Keratinocyte (primary cell): ENCODE measurements at regions not wholly inside any gene's neighbourhood (a gene's known extent, or its start where the extent isn't known, plus 50 kb on each side); places are given as distances from the start of the nearest gene placed in this dataset.

Experiments
- DNase-seq: peaks from one replicate; pipeline ENCODE4 v3.0.0-alpha.2; 2011; ENCODE audit warnings: low read depth, missing footprints, low spot score
- FAIRE-seq: peaks from 2 replicates; lab custom pipeline; 2011; peaks lifted over from hg19 to GRCh38; lab: Jason Lieb, UNC
- H2AFZ ChIP-seq: 2 replicates; pipeline ENCODE4 v1.6.0; 2012; ENCODE audit warnings: low read length, control low read depth, inconsistent platforms; ENCODE audit not compliant: control insufficient read depth
- H3K27ac ChIP-seq: 2 replicates; pipeline ENCODE4 v1.5.1; 2011; ENCODE audit warnings: low read length; ENCODE audit not compliant: control insufficient read depth, insufficient read depth
- H3K27me3 ChIP-seq: 3 replicates; pipeline ENCODE4 v1.6.0; 2011; ENCODE audit warnings: low read length; ENCODE audit not compliant: control insufficient read depth, insufficient read depth; ENCODE audit errors: extremely low read depth
- H3K36me3 ChIP-seq, 2 experiments: 2 replicates in 1 of 2; 3 replicates in 1 of 2; pipeline ENCODE4 v1.5.1; 2011; ENCODE audit warnings: low read length in 2 of 2, mild to moderate bottlenecking in 1 of 2; ENCODE audit not compliant: control insufficient read depth in 2 of 2, insufficient read depth in 2 of 2; ENCODE audit errors: extremely low read depth in 1 of 2
- H3K4me1 ChIP-seq: 3 replicates; pipeline ENCODE4 v1.5.1; 2011; ENCODE audit warnings: low read length; ENCODE audit not compliant: control insufficient read depth, insufficient read depth; ENCODE audit errors: extremely low read depth
- H3K4me2 ChIP-seq: 3 replicates; pipeline ENCODE4 v1.6.0; 2011; ENCODE audit warnings: low read depth, low read length; ENCODE audit not compliant: control insufficient read depth, insufficient read depth; ENCODE audit errors: extremely low read depth
- H3K4me3 ChIP-seq, 3 experiments: fragments of 200-600 bp in 1 of 3; sonication (generic) in 1 of 3; 2 replicates in 2 of 3; 3 replicates in 1 of 3; pipeline ENCODE4 v1.5.1; 2011 to 2016; ENCODE audit warnings: low read length in 3 of 3, mild to moderate bottlenecking in 3 of 3, control low read depth in 2 of 3, inconsistent platforms in 1 of 3, low read depth in 1 of 3, mixed read lengths in 1 of 3, mixed run types in 1 of 3, moderate library complexity in 1 of 3; ENCODE audit not compliant: control insufficient read depth in 2 of 3, insufficient read depth in 2 of 3; ENCODE audit errors: extremely low read depth in 1 of 3
- H3K79me2 ChIP-seq: 2 replicates; pipeline ENCODE4 v1.6.0; 2012; ENCODE audit warnings: low read length; ENCODE audit not compliant: control insufficient read depth, insufficient read depth
- H3K9ac ChIP-seq: 3 replicates; pipeline ENCODE4 v1.6.0; 2011; ENCODE audit warnings: low read length; ENCODE audit not compliant: control insufficient read depth, insufficient read depth; ENCODE audit errors: extremely low read depth
- H3K9me1 ChIP-seq: 3 replicates; pipeline ENCODE4 v1.6.0; 2011; ENCODE audit warnings: low read length; ENCODE audit not compliant: control insufficient read depth, insufficient read depth; ENCODE audit errors: extremely low read depth
- H3K9me3 ChIP-seq: 2 replicates; pipeline ENCODE4 v1.5.1; 2012; ENCODE audit warnings: low read depth, low read length; ENCODE audit not compliant: control insufficient read depth
- H4K20me1 ChIP-seq: 3 replicates; pipeline ENCODE4 v1.6.0; 2011; ENCODE audit warnings: low read length; ENCODE audit not compliant: control insufficient read depth, insufficient read depth; ENCODE audit errors: extremely low read depth
- CTCF ChIP-seq, 3 experiments: IDR thresholded peaks in 1 of 3; conservative IDR thresholded peaks in 1 of 3; optimal IDR thresholded peaks in 1 of 3; 2 replicates in 2 of 3; 3 replicates in 1 of 3; pipeline versions ENCODE3 to v1.5.1; 2011; ENCODE audit warnings: low read length in 3 of 3, mild to moderate bottlenecking in 3 of 3, moderate library complexity in 2 of 3, control low read depth in 1 of 3, inconsistent platforms in 1 of 3; ENCODE audit not compliant: insufficient read depth in 2 of 3; ENCODE audit errors: extremely low read depth in 1 of 3
- EZH2 ChIP-seq: IDR thresholded peaks from one replicate; pipeline ENCODE4 v1.6.1; 2012; ENCODE audit warnings: inconsistent platforms, mild to moderate bottlenecking, low read length, moderate library complexity
- dilution Hi-C: fragments of 300-500 bp; cut with MboI; formaldehyde crosslinking; loops from one replicate; pipeline ENCODE4 v1.7.0; 2020; ENCODE audit warnings: low sequenced_read_pairs; ENCODE audit not compliant: extremely low pct_ligation_motif_present

- dilution Hi-C loops = no loop called here
- Histone ChIP-seq H2AFZ (no peak overlapping the region), H3K4me2 (no peak overlapping the region), H3K27me3 (no peaks in the 10 kb centered on the region), H3K9ac (no peak overlapping the region), H4K20me1 (no peaks in the 10 kb centered on the region), H3K9me1 (no peaks in the 10 kb centered on the region), H3K79me2 (no peaks in the 10 kb centered on the region), H3K9me3 (no peaks in the 10 kb centered on the region), H3K27ac (no peak overlapping the region), H3K4me3 (no peak overlapping the region), H3K36me3 (no peaks in the 10 kb centered on the region), H3K4me1 (no peaks in the 10 kb centered on the region)
- FAIRE-seq (no peak), DNase-seq (no peak)
- no peak for TF ChIP-seq CTCF (optimal IDR thresholded peaks at IDR 0.05 in 1 of 3, IDR thresholded peaks at IDR 0.05 in 1 of 3, conservative IDR thresholded peaks at IDR 0.05 in 1 of 3; ENCODE audit: extremely low read depth in 1 of 3, insufficient read depth in 2 of 3, low read length in 3 of 3)
- TF ChIP-seq EZH2 = no peak
Measured at GRCh38 chr18:41732356-41732755, 222.7 kb upstream of the PIK3C3 start.

GRCh38 chr18:41731884-41732283, 223.2 kb upstream of the PIK3C3 start:
- no peaks in the 10 kb centered on the region for H3K4me1 ChIP-seq
- H3K27me3 ChIP-seq = no peaks in the 10 kb centered on the region
- H3K27ac ChIP-seq = no peak overlapping the region
- no peak overlapping the region for H3K4me2 ChIP-seq
- dilution Hi-C loops = no loop called here
- no peak overlapping the region for H2AFZ ChIP-seq
- H3K9me3 ChIP-seq = no peaks in the 10 kb centered on the region
- H3K9ac ChIP-seq = no peak overlapping the region
- no peaks in the 10 kb centered on the region for H3K9me1 ChIP-seq
- DNase-seq (no peak), FAIRE-seq (peak; percentile 41)
- H3K79me2 ChIP-seq = no peaks in the 10 kb centered on the region
- no peak overlapping the region for H3K4me3 ChIP-seq
- TF ChIP-seq CTCF (optimal IDR thresholded peaks at IDR 0.05 in 1 of 3, IDR thresholded peaks at IDR 0.05 in 1 of 3, conservative IDR thresholded peaks at IDR 0.05 in 1 of 3; ENCODE audit: extremely low read depth in 1 of 3, insufficient read depth in 2 of 3, low read length in 3 of 3) = no peak
- no peak for TF ChIP-seq EZH2
- H4K20me1 ChIP-seq = no peaks in the 10 kb centered on the region
- no peaks in the 10 kb centered on the region for H3K36me3 ChIP-seq
